Neural progenitor cell (in vitro differentiated cells): ENCODE measurements at regions not wholly inside any gene's neighbourhood (a gene's known extent, or its start where the extent isn't known, plus 50 kb on each side); places are given as distances from the start of the nearest gene placed in this dataset.

Experiments
- DNase-seq: peaks from one replicate; pipeline ENCODE4 v3.0.0-alpha.2; 2016; ENCODE audit warnings: low spot score
- H2AFZ ChIP-seq: fragments of 200-600 bp; sonication (generic); replicated peaks from 2 replicates; pipeline ENCODE4 v1.6.1; 2016; ENCODE audit warnings: antibody characterized with exemption
- H3F3A ChIP-seq: fragments of 200-600 bp; sonication (generic); 2 replicates; pipeline ENCODE4 v1.6.1; 2016; ENCODE audit warnings: antibody characterized with exemption, low read depth
- H3K27ac ChIP-seq: fragments of 200-600 bp; sonication (generic); 2 replicates; pipeline ENCODE4 v1.5.1; 2016; ENCODE audit warnings: mild to moderate bottlenecking
- H3K27me3 ChIP-seq: fragments of 200-600 bp; sonication (generic); 2 replicates; pipeline ENCODE4 v1.6.1; 2016; ENCODE audit warnings: mild to moderate bottlenecking, moderate library complexity
- H3K36me3 ChIP-seq: fragments of 200-600 bp; sonication (generic); 2 replicates; pipeline ENCODE4 v1.5.1; 2016
- H3K4me1 ChIP-seq: fragments of 200-600 bp; sonication (generic); 2 replicates; pipeline ENCODE4 v1.6.1; 2016; ENCODE audit warnings: mixed run types
- H3K4me2 ChIP-seq: fragments of 200-600 bp; sonication (generic); 2 replicates; pipeline ENCODE4 v1.6.1; 2016
- H3K4me3 ChIP-seq: fragments of 200-600 bp; sonication (generic); 2 replicates; pipeline ENCODE4 v1.5.1; 2016
- H3K79me2 ChIP-seq: fragments of 200-600 bp; sonication (generic); 2 replicates; pipeline ENCODE4 v1.6.1; 2016; ENCODE audit warnings: low read depth
- H3K9ac ChIP-seq: fragments of 200-600 bp; sonication (generic); 2 replicates; pipeline ENCODE4 v1.6.1; 2016
- H3K9me3 ChIP-seq: fragments of 200-600 bp; sonication (generic); 2 replicates; pipeline ENCODE4 v1.5.1; 2016; ENCODE audit warnings: low read depth
- H4K20me1 ChIP-seq: fragments of 200-600 bp; sonication (generic); 2 replicates; pipeline ENCODE4 v1.6.1; 2016; ENCODE audit warnings: low read depth
- H3K27ac Mint-ChIP-seq: 3 replicates; pipeline ENCODE4 v1.8.0; 2021; ENCODE audit warnings: mixed read lengths
- H3K27me3 Mint-ChIP-seq: 2 replicates; pipeline ENCODE4 v1.8.0; 2022; ENCODE audit warnings: low read depth, mild to moderate bottlenecking, inconsistent platforms, moderate library complexity, mixed read lengths; ENCODE audit not compliant: insufficient read depth
- H3K36me3 Mint-ChIP-seq: 3 replicates; pipeline ENCODE4 v1.8.0; 2021; ENCODE audit warnings: mixed read lengths
- H3K4me1 Mint-ChIP-seq: 3 replicates; pipeline ENCODE4 v1.8.0; 2021; ENCODE audit warnings: mixed read lengths
- H3K4me3 Mint-ChIP-seq: 3 replicates; pipeline ENCODE4 v1.8.0; 2021; ENCODE audit warnings: mild to moderate bottlenecking, moderate library complexity, mixed read lengths
- H3K9me3 Mint-ChIP-seq: 3 replicates; pipeline ENCODE4 v1.8.0; 2020; ENCODE audit warnings: mixed read lengths
- EZH2 ChIP-seq: fragments of 200-600 bp; sonication (generic); IDR thresholded peaks from 2 replicates; pipeline ENCODE4 v1.6.1; 2017; ENCODE audit warnings: antibody characterized with exemption, mild to moderate bottlenecking, moderate library complexity
- EZH2phosphoT487 ChIP-seq: fragments of 200-600 bp; sonication (generic); IDR thresholded peaks from 2 replicates; pipeline ENCODE4 v1.6.1; 2017; ENCODE audit warnings: antibody characterized with exemption
- TF ChIP-seq, protein P1 (sequence below): fragments of 200-600 bp; sonication (generic); IDR thresholded peaks from 2 replicates; pipeline ENCODE4 v1.5.1; 2017; ENCODE audit warnings: antibody characterized with exemption, mild to moderate bottlenecking

DNA sequence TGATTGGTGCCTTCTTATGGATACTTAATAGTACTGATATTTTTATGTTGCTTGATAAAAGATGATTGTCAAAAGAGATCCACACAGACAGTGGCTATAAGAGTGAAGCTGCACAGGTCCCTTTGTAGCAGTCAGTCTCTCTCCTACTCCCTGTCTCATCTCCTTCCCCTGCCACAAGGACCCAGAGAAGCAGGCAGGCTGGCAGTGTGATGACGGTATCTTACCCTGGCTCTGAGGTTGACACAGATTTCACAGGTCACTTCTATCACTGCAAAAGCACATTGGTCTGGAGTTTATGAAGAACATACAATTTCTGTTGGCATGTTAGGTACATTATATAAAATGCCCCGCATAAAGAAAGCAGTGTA, 64.4 kb upstream of the AHR start:
- H3K36me3 Mint-ChIP-seq = no peaks in the 10 kb centered on the region
- H3K4me2 ChIP-seq = no peak overlapping the region
- no peaks in the 10 kb centered on the region for H3K27me3 ChIP-seq
- peaks cover 5% of the 10 kb centered on the region for H3K4me1 Mint-ChIP-seq
- H3K36me3 ChIP-seq = no peaks in the 10 kb centered on the region
- H3K9me3 ChIP-seq = no peaks in the 10 kb centered on the region
- H3K4me1 ChIP-seq = no peaks in the 10 kb centered on the region
- H3K9me3 Mint-ChIP-seq = no peaks in the 10 kb centered on the region
- no peak overlapping the region for H3K4me3 ChIP-seq
- no peak overlapping the region for H3K27ac Mint-ChIP-seq
- TF ChIP-seq EZH2phosphoT487 = no peak
- TF ChIP-seq, protein P1, sequence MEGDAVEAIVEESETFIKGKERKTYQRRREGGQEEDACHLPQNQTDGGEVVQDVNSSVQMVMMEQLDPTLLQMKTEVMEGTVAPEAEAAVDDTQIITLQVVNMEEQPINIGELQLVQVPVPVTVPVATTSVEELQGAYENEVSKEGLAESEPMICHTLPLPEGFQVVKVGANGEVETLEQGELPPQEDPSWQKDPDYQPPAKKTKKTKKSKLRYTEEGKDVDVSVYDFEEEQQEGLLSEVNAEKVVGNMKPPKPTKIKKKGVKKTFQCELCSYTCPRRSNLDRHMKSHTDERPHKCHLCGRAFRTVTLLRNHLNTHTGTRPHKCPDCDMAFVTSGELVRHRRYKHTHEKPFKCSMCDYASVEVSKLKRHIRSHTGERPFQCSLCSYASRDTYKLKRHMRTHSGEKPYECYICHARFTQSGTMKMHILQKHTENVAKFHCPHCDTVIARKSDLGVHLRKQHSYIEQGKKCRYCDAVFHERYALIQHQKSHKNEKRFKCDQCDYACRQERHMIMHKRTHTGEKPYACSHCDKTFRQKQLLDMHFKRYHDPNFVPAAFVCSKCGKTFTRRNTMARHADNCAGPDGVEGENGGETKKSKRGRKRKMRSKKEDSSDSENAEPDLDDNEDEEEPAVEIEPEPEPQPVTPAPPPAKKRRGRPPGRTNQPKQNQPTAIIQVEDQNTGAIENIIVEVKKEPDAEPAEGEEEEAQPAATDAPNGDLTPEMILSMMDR = no peak
- no peak for TF ChIP-seq EZH2
- no peaks in the 10 kb centered on the region for H3K27me3 Mint-ChIP-seq
- no peaks in the 10 kb centered on the region for H3F3A ChIP-seq
- H3K4me3 Mint-ChIP-seq = no peak overlapping the region
- DNase-seq = no peak
- H3K9ac ChIP-seq = no peak overlapping the region
- no peak overlapping the region for H3K27ac ChIP-seq
- H2AFZ ChIP-seq = no peak overlapping the region
- H4K20me1 ChIP-seq = no peaks in the 10 kb centered on the region
- H3K79me2 ChIP-seq = no peaks in the 10 kb centered on the region

DNA sequence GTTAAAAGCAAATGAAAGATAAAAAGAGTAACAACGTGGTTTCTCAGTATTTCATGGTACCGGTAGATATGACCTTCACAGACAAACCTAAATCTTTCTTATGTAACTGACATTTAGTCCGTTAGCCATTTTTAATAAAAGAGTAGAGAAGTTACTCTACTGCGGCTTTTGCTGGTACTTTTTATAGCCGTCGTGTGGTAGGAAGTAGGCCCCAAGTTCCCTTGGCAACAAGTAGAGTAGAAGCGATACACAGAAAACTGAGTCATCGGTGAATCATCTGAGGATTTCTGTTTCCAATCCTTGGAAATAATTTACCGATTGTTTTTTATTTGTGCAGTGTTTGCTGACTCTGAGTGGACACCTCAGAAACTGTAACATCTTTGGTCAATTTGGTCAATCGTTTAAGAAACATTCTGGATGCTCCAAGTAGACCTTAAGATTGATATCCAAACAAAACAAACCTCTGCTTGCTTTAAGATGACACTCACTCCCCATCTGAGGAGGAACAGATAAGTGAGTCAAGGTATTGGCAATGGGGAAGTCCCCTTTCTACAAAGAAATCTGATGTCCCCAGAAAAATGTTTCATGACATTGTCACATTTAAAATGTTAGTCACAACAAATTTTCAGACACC, 63.9 kb upstream of the AHR start:
- Mint-ChIP-seq H3K4me1 (peaks cover 5% of the 10 kb centered on the region), H3K27ac (no peak overlapping the region), H3K4me3 (no peak overlapping the region), H3K27me3 (no peaks in the 10 kb centered on the region), H3K9me3 (no peaks in the 10 kb centered on the region), H3K36me3 (no peaks in the 10 kb centered on the region)
- Histone ChIP-seq H2AFZ (no peak overlapping the region), H3K27ac (no peak overlapping the region), H3K4me1 (no peaks in the 10 kb centered on the region), H3K4me3 (no peak overlapping the region), H3K36me3 (no peaks in the 10 kb centered on the region), H3K9me3 (no peaks in the 10 kb centered on the region), H4K20me1 (no peaks in the 10 kb centered on the region), H3K4me2 (no peak overlapping the region), H3K79me2 (no peaks in the 10 kb centered on the region), H3K27me3 (no peaks in the 10 kb centered on the region), H3F3A (no peaks in the 10 kb centered on the region), H3K9ac (no peak overlapping the region)
- TF ChIP-seq, protein P1 = no peak
- TF ChIP-seq EZH2phosphoT487 (no peak), EZH2 (no peak)
- DNase-seq = no peak

GRCh38 chr7:17236171-17236570, 62.3 kb upstream of the AHR start:
- Histone ChIP-seq H3K9ac (no peak overlapping the region), H3K4me3 (no peak overlapping the region), H3K4me2 (no peak overlapping the region), H3K9me3 (no peaks in the 10 kb centered on the region), H3K27ac (no peak overlapping the region), H3K36me3 (no peaks in the 10 kb centered on the region), H3K4me1 (no peaks in the 10 kb centered on the region), H3F3A (no peaks in the 10 kb centered on the region), H2AFZ (no peak overlapping the region), H3K27me3 (no peaks in the 10 kb centered on the region), H3K79me2 (no peaks in the 10 kb centered on the region), H4K20me1 (no peaks in the 10 kb centered on the region)
- Mint-ChIP-seq H3K4me3 (no peak overlapping the region), H3K4me1 (peaks cover 5% of the 10 kb centered on the region), H3K9me3 (no peaks in the 10 kb centered on the region), H3K36me3 (no peaks in the 10 kb centered on the region), H3K27ac (no peak overlapping the region), H3K27me3 (no peaks in the 10 kb centered on the region)
- no peak for TF ChIP-seq EZH2
- TF ChIP-seq, protein P1 = no peak
- no peak for TF ChIP-seq EZH2phosphoT487
- no peak for DNase-seq
